ENCODE measurements at regions not wholly inside any gene's neighbourhood (a gene's known extent, or its start where the extent isn't known, plus 50 kb on each side); places are given as distances from the start of the nearest gene placed in this dataset.

- TF ChIP-seq CTCF (IDR thresholded peaks at IDR 0.05) (no peak), POLR2AphosphoS5 (IDR thresholded peaks at IDR 0.05; ENCODE audit: low read depth, low read length) (no peak), SIN3A (IDR thresholded peaks at IDR 0.05; ENCODE audit: borderline replicate concordance, insufficient read depth, low read depth, low read length) (no peak)
Observed at GRCh38 chr11:114977651-114978050, 299.3 kb downstream of the NXPE2 start.

All from Panc1 (cell line).